ENCODE measurements at regions not wholly inside any gene's neighbourhood (a gene's known extent, or its start where the extent isn't known, plus 50 kb on each side); places are given as distances from the start of the nearest gene placed in this dataset.

DNA sequence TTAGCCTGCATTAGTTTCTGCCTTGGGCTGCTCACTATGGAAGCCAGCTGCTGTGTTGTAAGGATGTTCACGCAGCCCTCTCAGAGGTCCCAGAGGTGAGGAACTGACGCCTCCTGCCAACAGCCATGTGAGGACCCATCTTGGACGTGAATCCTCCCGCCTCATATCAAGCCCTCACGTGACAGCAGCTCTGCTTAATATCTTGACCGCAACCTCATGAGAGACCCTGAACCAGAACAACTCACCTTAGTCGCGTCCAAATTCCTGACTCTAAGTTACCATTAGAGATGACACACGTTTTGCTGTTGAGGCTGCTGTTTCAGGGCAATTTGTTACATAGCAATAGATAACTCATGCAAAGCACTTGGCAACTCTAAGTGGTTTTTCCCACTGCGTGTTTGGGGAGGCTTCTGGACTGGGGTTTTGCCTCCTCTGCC is 97.7 kb downstream of the TMEM17 start:
- no peak overlapping the region for H3K27ac ChIP-seq
- no peaks in the 10 kb centered on the region for H3K27me3 ChIP-seq
- TF ChIP-seq CTCF (IDR thresholded peaks at IDR 0.05) (no peak), EZH2phosphoT487 (IDR thresholded peaks at IDR 0.05) (no peak), EZH2 (IDR thresholded peaks at IDR 0.05) (no peak)
- H3K9me3 ChIP-seq (ENCODE audit: low read depth), result no peaks in the 10 kb centered on the region
- no peaks in the 10 kb centered on the region for H3K36me3 Mint-ChIP-seq
- no peak overlapping the region for H3K4me3 ChIP-seq
- peaks cover 23% of the 10 kb centered on the region for H3F3A ChIP-seq (ENCODE audit: low read depth)
- no peaks in the 10 kb centered on the region for H4K20me1 ChIP-seq (ENCODE audit: low read depth)
- H3K27ac Mint-ChIP-seq, result no peak overlapping the region
- peaks cover 28% of the 10 kb centered on the region for H3K4me1 Mint-ChIP-seq
- no peak for DNase-seq (ENCODE audit: low spot score)
- no peak overlapping the region for H3K4me3 Mint-ChIP-seq
- peaks cover 28% of the 10 kb centered on the region for H3K4me1 ChIP-seq
- no peaks in the 10 kb centered on the region for H3K9me3 Mint-ChIP-seq
- H2AFZ ChIP-seq (replicated peaks), result no peak overlapping the region
- no peaks in the 10 kb centered on the region for H3K79me2 ChIP-seq (ENCODE audit: low read depth)
- H3K9ac ChIP-seq, result no peak overlapping the region
- no peak overlapping the region for H3K4me2 ChIP-seq
- H3K36me3 ChIP-seq, result no peaks in the 10 kb centered on the region
- peaks cover 4% of the 10 kb centered on the region for H3K27me3 Mint-ChIP-seq (ENCODE audit: insufficient read depth, low read depth)

- Mint-ChIP-seq H3K4me3 (no peak overlapping the region), H3K9me3 (no peaks in the 10 kb centered on the region), H3K36me3 (no peaks in the 10 kb centered on the region), H3K27ac (no peak overlapping the region), H3K4me1 (peaks cover 28% of the 10 kb centered on the region), H3K27me3 (ENCODE audit: insufficient read depth, low read depth) (peaks cover 5% of the 10 kb centered on the region)
- Histone ChIP-seq H3K9me3 (ENCODE audit: low read depth) (no peaks in the 10 kb centered on the region), H3K4me3 (no peak overlapping the region), H2AFZ (replicated peaks) (no peak overlapping the region), H3K27me3 (no peaks in the 10 kb centered on the region), H3K79me2 (ENCODE audit: low read depth) (no peaks in the 10 kb centered on the region), H3K4me1 (peaks cover 28% of the 10 kb centered on the region), H4K20me1 (ENCODE audit: low read depth) (no peaks in the 10 kb centered on the region), H3K9ac (no peak overlapping the region), H3K27ac (no peak overlapping the region), H3F3A (ENCODE audit: low read depth) (peaks cover 23% of the 10 kb centered on the region), H3K4me2 (no peak overlapping the region), H3K36me3 (no peaks in the 10 kb centered on the region)
- DNase-seq (ENCODE audit: low spot score), result no peak
- TF ChIP-seq CTCF (IDR thresholded peaks at IDR 0.05) (no peak), EZH2phosphoT487 (IDR thresholded peaks at IDR 0.05) (no peak), EZH2 (IDR thresholded peaks at IDR 0.05) (no peak)
Observed at GRCh38 chr2:62407838-62408237, 98.2 kb downstream of the TMEM17 start.

- Histone ChIP-seq H2AFZ (replicated peaks) (no peak overlapping the region), H3K9ac (no peak overlapping the region), H3K4me3 (no peak overlapping the region), H3K4me1 (peaks cover 28% of the 10 kb centered on the region), H3F3A (ENCODE audit: low read depth) (peaks cover 23% of the 10 kb centered on the region), H3K9me3 (ENCODE audit: low read depth) (no peaks in the 10 kb centered on the region), H3K79me2 (ENCODE audit: low read depth) (no peaks in the 10 kb centered on the region), H3K27ac (no peak overlapping the region), H3K4me2 (no peak overlapping the region), H4K20me1 (ENCODE audit: low read depth) (no peaks in the 10 kb centered on the region), H3K36me3 (no peaks in the 10 kb centered on the region), H3K27me3 (no peaks in the 10 kb centered on the region)
- Mint-ChIP-seq H3K9me3 (no peaks in the 10 kb centered on the region), H3K27ac (no peak overlapping the region), H3K4me1 (peaks cover 28% of the 10 kb centered on the region), H3K27me3 (ENCODE audit: insufficient read depth, low read depth) (peaks cover 5% of the 10 kb centered on the region), H3K4me3 (no peak overlapping the region), H3K36me3 (no peaks in the 10 kb centered on the region)
- TF ChIP-seq EZH2phosphoT487 (IDR thresholded peaks at IDR 0.05) (no peak), EZH2 (IDR thresholded peaks at IDR 0.05) (no peak), CTCF (IDR thresholded peaks at IDR 0.05) (no peak)
- no peak for DNase-seq (ENCODE audit: low spot score)
Observed at GRCh38 chr2:62407401-62407800, 98.6 kb downstream of the TMEM17 start.
